ENCODE measurements at regions not wholly inside any gene's neighbourhood (a gene's known extent, or its start where the extent isn't known, plus 50 kb on each side); places are given as distances from the start of the nearest gene placed in this dataset.
"Not testable (repeated sequence)": the region's sequence is repeated elsewhere in the genome, so short reads cannot be mapped to it uniquely, and the experiment has no call there.

GRCh38 chr22:22374579-22374978 is 130.0 kb downstream of the VPREB1 start:
- 69 to 72% methylated on average over 5 of the region's 5 CpGs for WGBS, 2 donors

GRCh38 chr22:22375576-22376351 is 131.2 kb downstream of the VPREB1 start:
- no peak for ATAC-seq (ENCODE audit: insufficient read depth, low FRiP score)
- WGBS, 2 donors, result 39 to 60% methylated on average over 7 of the region's 7 CpGs
- no peak overlapping the region for H3K9ac ChIP-seq (ENCODE audit: insufficient read depth in 1 of 2, low read length in 2 of 2)
- H3K36me3 ChIP-seq (ENCODE audit: control insufficient read depth in 4 of 4, insufficient read depth in 4 of 4, low read length in 4 of 4), result no peaks in the 10 kb centered on the region
- no peak overlapping the region for H3K4me3 ChIP-seq
- H3K27ac ChIP-seq (ENCODE audit: low read depth in 1 of 2, low read length in 1 of 2), result no peak overlapping the region
- DNase-seq, result no peak
- no peaks in the 10 kb centered on the region for H3K9me3 ChIP-seq (ENCODE audit: control insufficient read depth in 4 of 4, insufficient read depth in 3 of 4, low read length in 3 of 4)
- peaks cover 0 to 4% (median 3%) of the 10 kb centered on the region in 3 donors for H3K27me3 ChIP-seq (ENCODE audit: control insufficient read depth in 3 of 3, insufficient read depth in 3 of 3, low read length in 2 of 3)
- no peak for TF ChIP-seq CTCF (IDR thresholded peaks at IDR 0.05; ENCODE audit: control extremely low read depth, extremely low read depth)
- H3K4me1 ChIP-seq (ENCODE audit: control insufficient read depth in 5 of 5, insufficient read depth in 5 of 5, low read length in 5 of 5), result no peaks in the 10 kb centered on the region

More at GRCh38 chr22:22374579-22374978, 130.0 kb downstream of the VPREB1 start:
- H3K27me3 ChIP-seq (ENCODE audit: control insufficient read depth in 3 of 3, insufficient read depth in 3 of 3, low read length in 2 of 3), result peaks cover 0 to 7% (median 3%) of the 10 kb centered on the region in 3 donors
- H3K9ac ChIP-seq (ENCODE audit: insufficient read depth in 1 of 2, low read length in 2 of 2), result no peak overlapping the region
- DNase-seq (no peak), ATAC-seq (ENCODE audit: insufficient read depth, low FRiP score) (no peak)
- TF ChIP-seq CTCF (IDR thresholded peaks at IDR 0.05; ENCODE audit: control extremely low read depth, extremely low read depth), result no peak
- H3K36me3 ChIP-seq (ENCODE audit: control insufficient read depth in 4 of 4, insufficient read depth in 4 of 4, low read length in 4 of 4), result no peaks in the 10 kb centered on the region
- no peak overlapping the region for H3K4me3 ChIP-seq
- no peaks in the 10 kb centered on the region for H3K9me3 ChIP-seq (ENCODE audit: control insufficient read depth in 4 of 4, insufficient read depth in 3 of 4, low read length in 3 of 4)
- no peak overlapping the region for H3K27ac ChIP-seq (ENCODE audit: low read depth in 1 of 2, low read length in 1 of 2)
- no peaks in the 10 kb centered on the region for H3K4me1 ChIP-seq (ENCODE audit: control insufficient read depth in 5 of 5, insufficient read depth in 5 of 5, low read length in 5 of 5)

- 71 to 91% methylated on average over 3 of the region's 3 CpGs for WGBS, 2 donors
- ATAC-seq (ENCODE audit: insufficient read depth, low FRiP score) (no peak), DNase-seq (no peak)
- H3K36me3 ChIP-seq (ENCODE audit: control insufficient read depth in 4 of 4, insufficient read depth in 4 of 4, low read length in 4 of 4), result no peaks in the 10 kb centered on the region
- no peak for TF ChIP-seq CTCF (IDR thresholded peaks at IDR 0.05; ENCODE audit: control extremely low read depth, extremely low read depth)
- no peak overlapping the region for H3K4me3 ChIP-seq
- no peak overlapping the region for H3K9ac ChIP-seq (ENCODE audit: insufficient read depth in 1 of 2, low read length in 2 of 2)
- H3K9me3 ChIP-seq (ENCODE audit: control insufficient read depth in 4 of 4, insufficient read depth in 3 of 4, low read length in 3 of 4), result no peaks in the 10 kb centered on the region
- H3K27me3 ChIP-seq (ENCODE audit: control insufficient read depth in 3 of 3, insufficient read depth in 3 of 3, low read length in 2 of 3), result peaks cover 0 to 4% (median 3%) of the 10 kb centered on the region in 3 donors
- H3K4me1 ChIP-seq (ENCODE audit: control insufficient read depth in 5 of 5, insufficient read depth in 5 of 5, low read length in 5 of 5), result no peaks in the 10 kb centered on the region
- no peak overlapping the region for H3K27ac ChIP-seq (ENCODE audit: low read depth in 1 of 2, low read length in 1 of 2)
These were observed 131.7 kb downstream of the VPREB1 start for GRCh38 chr22:22376352-22376706.

GRCh38 chr22:22376884-22377283 is 131.7 kb downstream of the ZNF280B start:
- not testable (repeated sequence) for H3K9me3 ChIP-seq (ENCODE audit: control insufficient read depth in 4 of 4, insufficient read depth in 3 of 4, low read length in 3 of 4); DNase-seq; H3K36me3 ChIP-seq (ENCODE audit: control insufficient read depth in 4 of 4, insufficient read depth in 4 of 4, low read length in 4 of 4); H3K9ac ChIP-seq (ENCODE audit: insufficient read depth in 1 of 2, low read length in 2 of 2); H3K4me3 ChIP-seq; H3K27ac ChIP-seq (ENCODE audit: low read depth in 1 of 2, low read length in 1 of 2); H3K27me3 ChIP-seq (ENCODE audit: control insufficient read depth in 3 of 3, insufficient read depth in 3 of 3, low read length in 2 of 3); ATAC-seq (ENCODE audit: insufficient read depth, low FRiP score); H3K4me1 ChIP-seq (ENCODE audit: control insufficient read depth in 5 of 5, insufficient read depth in 5 of 5, low read length in 5 of 5)
- 76 to 77% methylated on average over 6 of the region's 6 CpGs for WGBS, 2 donors
